ENCODE measurements at regions not wholly inside any gene's neighbourhood (a gene's known extent, or its start where the extent isn't known, plus 50 kb on each side); places are given as distances from the start of the nearest gene placed in this dataset.
"Not testable (repeated sequence)": the region's sequence is repeated elsewhere in the genome, so short reads cannot be mapped to it uniquely, and the experiment has no call there.

DNA sequence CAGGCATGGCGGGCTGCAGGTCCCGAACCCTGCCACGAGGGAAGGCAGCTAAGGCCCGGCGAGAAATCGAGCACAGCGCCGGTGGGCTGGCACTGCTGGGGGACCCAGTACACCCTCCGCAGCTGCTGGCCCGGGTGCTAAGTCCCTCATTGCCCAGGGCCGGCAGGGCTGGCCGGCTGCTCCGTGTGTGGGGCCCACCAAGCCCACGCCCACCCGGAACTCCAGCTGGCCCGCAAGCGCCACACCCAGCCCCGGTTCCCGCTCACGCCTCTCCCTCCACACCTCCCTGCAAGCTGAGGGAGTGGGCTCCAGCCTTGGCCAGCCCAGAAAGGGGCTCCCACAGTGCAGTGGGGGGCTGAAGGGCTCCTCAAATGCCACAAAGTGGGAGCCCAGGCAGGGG, 769.8 kb upstream of the POU3F4 start:
- not testable (repeated sequence) for H3K36me3 ChIP-seq (ENCODE audit: insufficient read depth, low read length); H3K79me2 ChIP-seq (ENCODE audit: low read length); H3K9me2 ChIP-seq (replicated peaks; ENCODE audit: insufficient read depth, low read length); H3K27me3 ChIP-seq (ENCODE audit: low read length); H3K27ac ChIP-seq (ENCODE audit: low read length); H4K20me1 ChIP-seq (ENCODE audit: insufficient read depth, low read depth, low read length); H3K4me3 ChIP-seq (ENCODE audit: low read length); H3K9ac ChIP-seq (ENCODE audit: low read length); H3K4me1 ChIP-seq (ENCODE audit: low read length); H3K4me2 ChIP-seq (ENCODE audit: low read depth, low read length, poor library complexity, severe bottlenecking); DNase-seq; H2AFZ ChIP-seq (ENCODE audit: low read length); H3K9me3 ChIP-seq (ENCODE audit: low read length)

GRCh38 chrX:82742351-82742750, 765.7 kb upstream of the POU3F4 start:
- Histone ChIP-seq H3K79me2 (ENCODE audit: low read length) (no peaks in the 10 kb centered on the region), H3K27me3 (ENCODE audit: low read length) (no peaks in the 10 kb centered on the region), H3K4me3 (ENCODE audit: low read length) (no peak overlapping the region), H3K9ac (ENCODE audit: low read length) (no peak overlapping the region), H3K9me3 (ENCODE audit: low read length) (no peaks in the 10 kb centered on the region), H3K36me3 (ENCODE audit: insufficient read depth, low read length) (no peaks in the 10 kb centered on the region), H3K27ac (ENCODE audit: low read length) (no peak overlapping the region), H3K4me1 (ENCODE audit: low read length) (no peaks in the 10 kb centered on the region), H3K4me2 (ENCODE audit: low read depth, low read length, poor library complexity, severe bottlenecking) (no peak overlapping the region), H4K20me1 (ENCODE audit: insufficient read depth, low read depth, low read length) (no peaks in the 10 kb centered on the region), H2AFZ (ENCODE audit: low read length) (0 out of 2 replicates have a peak overlapping the region, but pooled peaks have one; percentile 28), H3K9me2 (replicated peaks; ENCODE audit: insufficient read depth, low read length) (no peaks in the 10 kb centered on the region)
- no peak for DNase-seq

- not testable (repeated sequence) for DNase-seq; H3K27ac ChIP-seq (ENCODE audit: low read length); H3K4me2 ChIP-seq (ENCODE audit: low read depth, low read length, poor library complexity, severe bottlenecking); H3K27me3 ChIP-seq (ENCODE audit: low read length); H3K79me2 ChIP-seq (ENCODE audit: low read length); H3K9ac ChIP-seq (ENCODE audit: low read length); H3K36me3 ChIP-seq (ENCODE audit: insufficient read depth, low read length); H3K9me2 ChIP-seq (replicated peaks; ENCODE audit: insufficient read depth, low read length); H4K20me1 ChIP-seq (ENCODE audit: insufficient read depth, low read depth, low read length); H2AFZ ChIP-seq (ENCODE audit: low read length); H3K9me3 ChIP-seq (ENCODE audit: low read length); H3K4me3 ChIP-seq (ENCODE audit: low read length); H3K4me1 ChIP-seq (ENCODE audit: low read length)
Observed at GRCh38 chrX:82745725-82746124, 762.4 kb upstream of the POU3F4 start.

DNA sequence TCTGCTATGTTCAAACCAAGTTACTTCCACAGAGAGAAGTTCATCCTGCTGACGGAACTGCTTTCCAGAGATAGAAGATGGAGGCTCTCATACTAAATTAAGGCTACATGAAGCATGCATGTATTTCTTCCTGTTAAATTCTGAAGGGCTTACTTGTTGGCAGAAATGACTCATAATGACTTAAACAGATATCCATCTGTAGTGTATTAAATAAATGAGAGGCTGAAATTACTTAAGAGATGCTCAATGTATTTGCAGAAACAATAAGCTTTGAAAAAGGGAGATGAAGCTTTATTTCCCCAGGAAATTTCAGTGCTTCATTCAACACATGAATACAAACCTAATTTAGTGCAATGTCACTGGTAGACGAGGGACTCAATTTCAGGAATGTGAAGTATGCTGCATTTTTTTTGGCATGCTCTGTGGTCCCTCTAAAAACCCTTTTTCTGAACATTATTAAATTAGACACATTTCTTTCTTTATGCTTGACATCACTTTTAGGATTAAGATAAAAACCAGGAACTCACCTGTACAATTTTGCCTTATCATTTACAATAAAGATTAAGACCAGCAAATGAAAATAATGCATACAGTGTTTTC, 759.1 kb upstream of the POU3F4 start:
- H3K9me3 ChIP-seq (ENCODE audit: low read length): peaks cover 2% of the 10 kb centered on the region; the same call in 1 of the 2 replicates
- H3K4me1 ChIP-seq (ENCODE audit: low read length): no peaks in the 10 kb centered on the region
- no peaks in the 10 kb centered on the region; the same call in 1 of the 2 replicates for H3K9me2 ChIP-seq (replicated peaks; ENCODE audit: insufficient read depth, low read length)
- no peak for DNase-seq
- H3K79me2 ChIP-seq (ENCODE audit: low read length): no peaks in the 10 kb centered on the region
- H3K4me2 ChIP-seq (ENCODE audit: low read depth, low read length, poor library complexity, severe bottlenecking): no peak overlapping the region
- no peak overlapping the region for H3K27ac ChIP-seq (ENCODE audit: low read length)
- H3K4me3 ChIP-seq (ENCODE audit: low read length): no peak overlapping the region
- H3K27me3 ChIP-seq (ENCODE audit: low read length): no peaks in the 10 kb centered on the region
- H4K20me1 ChIP-seq (ENCODE audit: insufficient read depth, low read depth, low read length): no peaks in the 10 kb centered on the region
- H2AFZ ChIP-seq (ENCODE audit: low read length): no peak overlapping the region
- no peak overlapping the region for H3K9ac ChIP-seq (ENCODE audit: low read length)
- no peaks in the 10 kb centered on the region for H3K36me3 ChIP-seq (ENCODE audit: insufficient read depth, low read length)

GRCh38 chrX:82756272-82756671, 751.8 kb upstream of the POU3F4 start:
- Histone ChIP-seq H3K36me3 (ENCODE audit: insufficient read depth, low read length) (no peaks in the 10 kb centered on the region), H3K4me1 (ENCODE audit: low read length) (no peaks in the 10 kb centered on the region), H4K20me1 (ENCODE audit: insufficient read depth, low read depth, low read length) (no peaks in the 10 kb centered on the region), H3K9me2 (replicated peaks; ENCODE audit: insufficient read depth, low read length) (no peaks in the 10 kb centered on the region), H3K9ac (ENCODE audit: low read length) (no peak overlapping the region), H3K9me3 (ENCODE audit: low read length) (peaks cover 5% of the 10 kb centered on the region; the same call in 1 of the 2 replicates), H3K4me2 (ENCODE audit: low read depth, low read length, poor library complexity, severe bottlenecking) (no peak overlapping the region), H3K27me3 (ENCODE audit: low read length) (no peaks in the 10 kb centered on the region), H2AFZ (ENCODE audit: low read length) (no peak overlapping the region), H3K79me2 (ENCODE audit: low read length) (no peaks in the 10 kb centered on the region), H3K4me3 (ENCODE audit: low read length) (no peak overlapping the region), H3K27ac (ENCODE audit: low read length) (no peak overlapping the region)
- DNase-seq: no peak

DNA sequence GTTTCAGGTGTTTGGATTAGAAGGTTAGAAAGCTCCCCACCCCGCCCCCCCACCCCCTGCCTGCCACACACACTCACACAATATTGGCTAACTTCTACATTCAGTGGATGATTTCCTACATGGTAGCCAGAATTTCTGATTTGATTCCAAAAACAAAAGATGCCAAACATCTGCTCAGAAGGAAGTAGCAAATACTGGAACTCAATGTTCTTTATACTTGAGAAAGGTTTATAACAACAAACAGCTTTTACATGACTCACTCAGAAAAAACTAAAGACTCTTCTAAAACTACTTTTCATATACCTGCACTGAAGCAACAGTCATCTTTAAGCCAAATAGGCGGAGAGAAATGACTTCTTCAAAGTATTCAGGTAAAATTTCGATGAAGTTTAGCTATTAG, 750.5 kb upstream of the POU3F4 start:
- Histone ChIP-seq H3K9ac (ENCODE audit: low read length) (no peak overlapping the region), H2AFZ (ENCODE audit: low read length) (no peak overlapping the region), H3K9me2 (replicated peaks; ENCODE audit: insufficient read depth, low read length) (no peaks in the 10 kb centered on the region), H3K4me2 (ENCODE audit: low read depth, low read length, poor library complexity, severe bottlenecking) (no peak overlapping the region), H3K27me3 (ENCODE audit: low read length) (no peaks in the 10 kb centered on the region), H3K36me3 (ENCODE audit: insufficient read depth, low read length) (no peaks in the 10 kb centered on the region), H3K79me2 (ENCODE audit: low read length) (no peaks in the 10 kb centered on the region), H3K4me1 (ENCODE audit: low read length) (no peaks in the 10 kb centered on the region), H4K20me1 (ENCODE audit: insufficient read depth, low read depth, low read length) (no peaks in the 10 kb centered on the region), H3K4me3 (ENCODE audit: low read length) (no peak overlapping the region), H3K27ac (ENCODE audit: low read length) (no peak overlapping the region), H3K9me3 (ENCODE audit: low read length) (peaks cover 6% of the 10 kb centered on the region; the same call in 1 of the 2 replicates)
- DNase-seq: no peak

DNA sequence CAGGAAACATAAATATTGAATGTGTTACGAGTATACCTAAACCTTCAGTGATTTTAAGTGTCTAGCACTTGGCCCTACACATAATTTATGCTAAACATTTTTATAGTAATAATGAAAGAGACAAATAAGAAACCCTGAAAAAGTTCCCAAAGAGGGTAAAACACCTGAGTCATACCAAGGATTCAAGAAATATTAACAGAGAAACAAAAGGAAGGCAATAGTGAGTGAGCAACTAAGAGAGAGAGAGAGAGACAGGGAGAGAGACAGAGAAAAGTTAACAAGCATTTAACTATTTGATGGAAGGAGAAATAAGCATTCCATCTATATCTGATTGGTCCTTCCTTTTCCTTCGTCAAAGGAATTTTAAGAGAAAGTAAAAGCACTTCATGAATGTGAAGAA, 743.6 kb upstream of the POU3F4 start:
- Histone ChIP-seq H2AFZ (ENCODE audit: low read length) (peak overlapping the region; percentile 28; the same call in 1 of the 2 replicates), H3K4me2 (ENCODE audit: low read depth, low read length, poor library complexity, severe bottlenecking) (no peak overlapping the region), H3K36me3 (ENCODE audit: insufficient read depth, low read length) (no peaks in the 10 kb centered on the region), H3K4me3 (ENCODE audit: low read length) (no peak overlapping the region), H3K79me2 (ENCODE audit: low read length) (no peaks in the 10 kb centered on the region), H3K27me3 (ENCODE audit: low read length) (no peaks in the 10 kb centered on the region), H3K4me1 (ENCODE audit: low read length) (no peaks in the 10 kb centered on the region), H3K9me2 (replicated peaks; ENCODE audit: insufficient read depth, low read length) (no peaks in the 10 kb centered on the region), H4K20me1 (ENCODE audit: insufficient read depth, low read depth, low read length) (no peaks in the 10 kb centered on the region), H3K27ac (ENCODE audit: low read length) (no peak overlapping the region), H3K9ac (ENCODE audit: low read length) (no peak overlapping the region), H3K9me3 (ENCODE audit: low read length) (peaks cover 10% of the 10 kb centered on the region)
- DNase-seq: no peak

DNA sequence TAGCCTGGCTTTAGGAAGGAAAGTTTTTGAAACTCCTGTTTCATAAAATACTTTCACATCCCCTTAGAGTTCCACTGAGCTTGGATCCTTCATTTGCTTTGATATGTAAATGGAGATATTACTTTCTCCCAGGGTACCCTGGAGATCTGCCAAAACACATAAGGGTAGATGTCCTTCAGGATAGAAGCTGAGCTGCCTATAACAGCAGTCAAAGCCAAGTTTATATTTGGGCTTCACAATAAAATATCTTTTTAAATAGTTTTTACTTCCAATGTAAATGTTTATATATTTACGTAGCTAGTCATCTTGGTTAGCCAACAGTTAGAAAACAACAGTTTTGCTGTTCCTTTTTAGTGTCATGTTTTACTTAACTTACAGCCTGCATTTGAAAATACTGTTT, 742.3 kb upstream of the POU3F4 start:
- no peak overlapping the region for H2AFZ ChIP-seq (ENCODE audit: low read length)

DNA sequence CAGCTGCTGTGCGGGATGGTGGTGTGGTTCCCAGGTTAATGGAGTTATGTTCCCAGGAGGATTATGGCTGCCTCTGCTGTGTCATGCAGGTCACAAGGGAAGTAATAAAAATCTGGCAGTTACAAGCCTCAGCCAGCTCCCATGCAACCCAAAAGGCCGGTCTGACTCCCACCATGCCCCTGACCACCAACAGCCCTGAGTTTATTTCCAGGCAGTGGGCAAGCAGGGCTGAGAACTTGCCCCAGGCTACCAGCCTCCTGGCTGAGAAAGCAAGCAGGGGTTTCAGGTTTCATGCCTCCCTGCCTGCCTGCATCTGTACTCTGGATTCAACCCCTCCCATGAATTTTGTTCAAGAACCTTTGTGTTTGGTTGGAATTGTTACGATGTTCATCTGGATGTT, 732.7 kb upstream of the POU3F4 start:
- Histone ChIP-seq H3K9me3 (ENCODE audit: low read length) (peaks cover 24% of the 10 kb centered on the region), H3K9ac (ENCODE audit: low read length) (no peak overlapping the region), H3K36me3 (ENCODE audit: insufficient read depth, low read length) (no peaks in the 10 kb centered on the region)

More for the DNA sequence above, 742.3 kb upstream of the POU3F4 start:
- Histone ChIP-seq H3K79me2 (ENCODE audit: low read length) (no peaks in the 10 kb centered on the region), H3K9ac (ENCODE audit: low read length) (no peak overlapping the region), H3K4me3 (ENCODE audit: low read length) (no peak overlapping the region), H3K9me2 (replicated peaks; ENCODE audit: insufficient read depth, low read length) (no peaks in the 10 kb centered on the region), H3K4me2 (ENCODE audit: low read depth, low read length, poor library complexity, severe bottlenecking) (no peak overlapping the region), H3K9me3 (ENCODE audit: low read length) (peaks cover 10% of the 10 kb centered on the region), H3K27ac (ENCODE audit: low read length) (no peak overlapping the region), H3K36me3 (ENCODE audit: insufficient read depth, low read length) (no peaks in the 10 kb centered on the region), H3K4me1 (ENCODE audit: low read length) (no peaks in the 10 kb centered on the region), H3K27me3 (ENCODE audit: low read length) (no peaks in the 10 kb centered on the region), H4K20me1 (ENCODE audit: insufficient read depth, low read depth, low read length) (no peaks in the 10 kb centered on the region)
- no peak for DNase-seq

More for the DNA sequence above, 732.7 kb upstream of the POU3F4 start:
- H3K4me2 ChIP-seq (ENCODE audit: low read depth, low read length, poor library complexity, severe bottlenecking): no peak overlapping the region
- H3K4me1 ChIP-seq (ENCODE audit: low read length): no peaks in the 10 kb centered on the region
- H3K27ac ChIP-seq (ENCODE audit: low read length): no peak overlapping the region
- DNase-seq: no peak
- H2AFZ ChIP-seq (ENCODE audit: low read length): no peak overlapping the region
- no peaks in the 10 kb centered on the region for H4K20me1 ChIP-seq (ENCODE audit: insufficient read depth, low read depth, low read length)
- no peak overlapping the region for H3K4me3 ChIP-seq (ENCODE audit: low read length)
- H3K27me3 ChIP-seq (ENCODE audit: low read length): no peaks in the 10 kb centered on the region
- no peaks in the 10 kb centered on the region for H3K9me2 ChIP-seq (replicated peaks; ENCODE audit: insufficient read depth, low read length)
- no peaks in the 10 kb centered on the region for H3K79me2 ChIP-seq (ENCODE audit: low read length)
